H1 (cell line): ENCODE measurements at regions not wholly inside any gene's neighbourhood (a gene's known extent, or its start where the extent isn't known, plus 50 kb on each side); places are given as distances from the start of the nearest gene placed in this dataset.

Source experiments
- BACH1 ChIP-seq: IDR thresholded peaks from 2 replicates; pipeline ENCODE4 v1.6.1; 2012; ENCODE audit warnings: low read length, improper control_type of control experiment
- CHD7 ChIP-seq: fragments of 300-600 bp; sonication (generic); IDR thresholded peaks from 2 replicates; pipeline ENCODE4 v1.7.1; 2012; ENCODE audit warnings: low read length, moderate library complexity, mild to moderate bottlenecking, inconsistent platforms; ENCODE audit not compliant: insufficient replicate concordance
- CREB1 ChIP-seq: IDR thresholded peaks from 2 replicates; pipeline ENCODE4 v1.6.1; 2012; ENCODE audit warnings: inconsistent platforms
- GABPA ChIP-seq: IDR thresholded peaks from 2 replicates; pipeline ENCODE4 v1.6.1; 2011; ENCODE audit warnings: mild to moderate bottlenecking, low read length, moderate library complexity, borderline replicate concordance; ENCODE audit not compliant: insufficient read depth
- HDAC2 ChIP-seq, 2 experiments: fragments of 300-600 bp in 1 of 2; sonication (generic) in 1 of 2; IDR thresholded peaks; 2 replicates each; pipeline ENCODE4 v1.6.1; 2011 to 2012; ENCODE audit warnings: low read depth in 2 of 2, low read length in 2 of 2, mild to moderate bottlenecking in 2 of 2, moderate library complexity in 2 of 2, borderline replicate concordance in 1 of 2, inconsistent platforms in 1 of 2
- KDM5A ChIP-seq: fragments of 200-600 bp; IDR thresholded peaks from 2 replicates; pipeline ENCODE4 v1.7.1; 2012; ENCODE audit warnings: mild to moderate bottlenecking, low read length, inconsistent platforms, mixed read lengths
- PHF8 ChIP-seq: fragments of 200-600 bp; sonication (generic); conservative IDR thresholded peaks from 2 replicates; pipeline ENCODE4 v1.7.1; 2012; ENCODE audit warnings: low read depth, mild to moderate bottlenecking, inconsistent platforms, low read length, moderate library complexity
- POU5F1 ChIP-seq: IDR thresholded peaks from 2 replicates; pipeline ENCODE4 v1.6.1; 2011; ENCODE audit warnings: low read depth, mild to moderate bottlenecking, low read length, moderate library complexity
- RBBP5 ChIP-seq: IDR thresholded peaks from 2 replicates; pipeline ENCODE4 v1.7.1; 2012; ENCODE audit warnings: low read depth, mild to moderate bottlenecking, inconsistent platforms, low read length, moderate library complexity, borderline replicate concordance
- ZNF274 ChIP-seq: IDR thresholded peaks from 2 replicates; pipeline ENCODE4 v1.7.0; 2012; ENCODE audit warnings: low read length, borderline replicate concordance; ENCODE audit errors: extremely low read depth

GRCh38 chr1:221371705-221372104 lies 370.2 kb downstream of the DUSP10 start (continued):
- TF ChIP-seq CHD7: no peak
- TF ChIP-seq PHF8: no peak
- no peak for TF ChIP-seq CREB1
- no peak for TF ChIP-seq HDAC2 (IDR thresholded peaks at IDR 0.05; ENCODE audit: borderline replicate concordance in 1 of 2, low read depth in 2 of 2, low read length in 2 of 2)
- no peak for TF ChIP-seq KDM5A
- TF ChIP-seq GABPA: no peak
- no peak for TF ChIP-seq ZNF274
- TF ChIP-seq BACH1: no peak
- no peak for TF ChIP-seq RBBP5
- no peak for TF ChIP-seq POU5F1
